A549 (cell line): ENCODE measurements at regions not wholly inside any gene's neighbourhood (a gene's known extent, or its start where the extent isn't known, plus 50 kb on each side); places are given as distances from the start of the nearest gene placed in this dataset.

Experiments used
- ATAC-seq, 2 experiments: fragments of 200-7000 bp in 1 of 2; fragments of >200 bp in 1 of 2; cut with Nextera tagmentation in 1 of 2; cut with Tn5 transposase in 1 of 2; 3 replicates each; pipeline versions ENCODE4 v1.8.0 to v1.9.1; 2018 to 2020; ENCODE audit warnings: mild to moderate bottlenecking in 1 of 2, moderate library complexity in 1 of 2
- CTCF ChIA-PET: fragments of 300-600 bp; sonication (Branson Sonifier 250); formaldehyde crosslinking; extraction: SDS; loops from one replicate; lab custom pipeline; 2021; ENCODE audit warnings: antibody characterized with exemption, inconsistent platforms; lab: Yijun Ruan, JAX
- POLR2A ChIA-PET: fragments of 350-600 bp; formaldehyde crosslinking; extraction: SDS; loops from one replicate; lab custom pipeline; 2021; ENCODE audit warnings: antibody characterized with exemption, inconsistent platforms; lab: Yijun Ruan, JAX
- DNase-seq, 2 experiments: peaks; one replicate each; pipeline versions ENCODE4 v3.0.0 to v3.0.0-alpha.2; 2011 to 2016; ENCODE audit warnings: low read depth in 1 of 2, low spot score in 1 of 2
- FAIRE-seq: peaks from 2 replicates; lab custom pipeline; 2011; peaks lifted over from hg19 to GRCh38; lab: Jason Lieb, UNC
- H3K27ac ChIP-seq, 2 experiments: fragments of >200 bp; sonication (Bioruptor Twin); formaldehyde crosslinking; 3 replicates each; pipeline ENCODE4 v1.5.1; 2016 to 2017
- H3K4me1 ChIP-seq: fragments of >200 bp; sonication (Bioruptor Twin); formaldehyde crosslinking; 3 replicates; pipeline ENCODE4 v1.6.1; 2016
- H3K4me2 ChIP-seq: fragments of >200 bp; sonication (Bioruptor Twin); formaldehyde crosslinking; 3 replicates; pipeline ENCODE4 v1.6.1; 2016
- H3K4me3 ChIP-seq: fragments of >200 bp; sonication (Bioruptor Twin); formaldehyde crosslinking; 3 replicates; pipeline ENCODE4 v1.5.1; 2016
- H3K9me3 ChIP-seq: fragments of >200 bp; sonication (Bioruptor Twin); formaldehyde crosslinking; 3 replicates; pipeline ENCODE4 v1.6.1; 2016
- CBX8 ChIP-seq: fragments of 200-600 bp; sonication (generic); IDR thresholded peaks from 2 replicates; pipeline ENCODE4 v1.6.1; 2016
- CHD2 ChIP-seq: fragments of 150-350 bp; IDR thresholded peaks from 2 replicates; pipeline ENCODE4 v1.6.1; 2014; ENCODE audit warnings: low read length; ENCODE audit not compliant: partially characterized antibody
- CHD4 ChIP-seq: fragments of 200-600 bp; sonication (generic); IDR thresholded peaks from 2 replicates; pipeline ENCODE4 v1.6.1; 2016; ENCODE audit warnings: antibody characterized with exemption, mild to moderate bottlenecking, borderline replicate concordance
- CTCF ChIP-seq: fragments of >200 bp; sonication (Bioruptor Twin); formaldehyde crosslinking; IDR thresholded peaks from 3 replicates; pipeline ENCODE4 v1.5.1; 2016
- E2F6 ChIP-seq: IDR thresholded peaks from 2 replicates; pipeline ENCODE4 v1.6.1; 2012; ENCODE audit warnings: low read depth, borderline replicate concordance
- EHMT2 ChIP-seq: fragments of 200-600 bp; sonication (generic); IDR thresholded peaks from 2 replicates; pipeline ENCODE4 v1.6.1; 2016; ENCODE audit warnings: antibody characterized with exemption, low read depth, mild to moderate bottlenecking, moderate library complexity
- FOXS1 ChIP-seq: fragments of 250-450 bp; sonication (Bioruptor Pico); IDR thresholded peaks from 2 replicates; pipeline ENCODE4 v1.5.0; 2020; ENCODE audit warnings: mild to moderate bottlenecking, moderate library complexity
- GATA3 ChIP-seq: IDR thresholded peaks from 2 replicates; pipeline ENCODE4 v1.6.1; 2012; ENCODE audit warnings: borderline replicate concordance
- HES2 ChIP-seq: fragments of >200 bp; sonication (Bioruptor Twin); formaldehyde crosslinking; IDR thresholded peaks from 2 replicates; pipeline ENCODE4 v1.6.1; 2016
- HEYL ChIP-seq: fragments of 250-450 bp; sonication (Bioruptor Pico); IDR thresholded peaks from 2 replicates; pipeline ENCODE4 v1.8.0; 2021; ENCODE audit warnings: mild to moderate bottlenecking, moderate library complexity
- HMGXB4 ChIP-seq: fragments of 250-450 bp; sonication (Bioruptor Pico); IDR thresholded peaks from 2 replicates; pipeline ENCODE4 v1.5.0; 2021; ENCODE audit warnings: mild to moderate bottlenecking, moderate library complexity, borderline replicate concordance
- HOXB5 ChIP-seq: fragments of 250-450 bp; sonication (Bioruptor Pico); IDR thresholded peaks from 2 replicates; pipeline ENCODE4 v1.5.0; 2020; ENCODE audit warnings: mild to moderate bottlenecking, moderate library complexity
- JUN ChIP-seq, 2 experiments: fragments of >200 bp; sonication (Bioruptor Twin); formaldehyde crosslinking; IDR thresholded peaks; 2 replicates in 1 of 2; 3 replicates in 1 of 2; pipeline ENCODE4 v1.6.1; 2016 to 2017
- MAX ChIP-seq: IDR thresholded peaks from 2 replicates; pipeline ENCODE4 v1.6.1; 2012
- MAZ ChIP-seq: fragments of 150-350 bp; IDR thresholded peaks from 2 replicates; pipeline ENCODE4 v1.6.1; 2014; ENCODE audit warnings: antibody characterized with exemption, low read depth, low read length, borderline replicate concordance
- NR3C1 ChIP-seq: fragments of >200 bp; sonication (Bioruptor Twin); formaldehyde crosslinking; IDR thresholded peaks from 3 replicates; pipeline ENCODE4 v1.6.1; 2017
- RARB ChIP-seq: fragments of 250-450 bp; sonication (Bioruptor Pico); IDR thresholded peaks from 2 replicates; pipeline ENCODE4 v1.8.0; 2021; ENCODE audit warnings: mild to moderate bottlenecking, moderate library complexity
- RNF2 ChIP-seq: fragments of 200-600 bp; sonication (generic); IDR thresholded peaks from 2 replicates; pipeline ENCODE4 v1.6.1; 2016; ENCODE audit warnings: low read depth, mild to moderate bottlenecking, antibody characterized with exemption, moderate library complexity, borderline replicate concordance
- SREBF2 ChIP-seq: fragments of 450-650 bp; IDR thresholded peaks from 2 replicates; pipeline ENCODE4 v1.6.1; 2014; ENCODE audit warnings: mild to moderate bottlenecking, moderate library complexity
- TP53 ChIP-seq: fragments of 250-450 bp; sonication (Bioruptor Pico); IDR thresholded peaks from 2 replicates; pipeline ENCODE4 v1.5.0; 2021; ENCODE audit warnings: mild to moderate bottlenecking, moderate library complexity
- ZFP36 ChIP-seq: fragments of 450-650 bp; IDR thresholded peaks from 2 replicates; pipeline ENCODE4 v1.6.1; 2014; ENCODE audit warnings: borderline replicate concordance; ENCODE audit not compliant: partially characterized antibody
- WGBS: methylation state at CpG from one replicate; pipeline ENCODE4 v1.1.6; 2017; ENCODE audit errors: missing lambda C conversion rate; 5-methylcytosine and 5-hydroxymethylcytosine counted together

- no peak overlapping the region for H3K27ac ChIP-seq
- POLR2A ChIA-PET: no interaction called here
- no peaks in the 10 kb centered on the region for H3K4me1 ChIP-seq
- WGBS: 72% methylated on average over 2 of the region's 2 CpGs
- no peak overlapping the region for H3K4me3 ChIP-seq
- CTCF ChIA-PET: interaction anchor here (1.5 to 1.7 kb wide), 2 partner anchors 289 to 1030 kb away, joined by 3 to 5 read pairs; no protein-coding TSS in a partner anchor
- TF ChIP-seq HES2: no peak
- TF ChIP-seq CHD4: no peak
- no peak for TF ChIP-seq MAZ
- TF ChIP-seq CBX8: no peak
- TF ChIP-seq NR3C1: no peak
- TF ChIP-seq MAX: no peak
- no peak for TF ChIP-seq HOXB5 (CRISPR knock-in tag)
- no peak for TF ChIP-seq CTCF
- no peak for TF ChIP-seq ZFP36
- no peak for TF ChIP-seq GATA3
- TF ChIP-seq JUN (IDR thresholded peaks at IDR 0.05): no peak
- no peak for DNase-seq
- no peak for FAIRE-seq
- H3K9me3 ChIP-seq: no peaks in the 10 kb centered on the region
- no peak overlapping the region for H3K4me2 ChIP-seq
- no peak for ATAC-seq
Measured at GRCh38 chr7:92909686-92910475, 73.5 kb upstream of the CDK6 start.

- POLR2A ChIA-PET: no interaction called here
- ATAC-seq (peak; percentile 72 to 83), DNase-seq (peak in 1 of 2 experiments; percentile 48), FAIRE-seq (no peak)
- CTCF ChIA-PET: interaction anchor here (0.6 to 1.3 kb wide), 2 partner anchors 72 to 1219 kb away, joined by 3 read pairs; no protein-coding TSS in a partner anchor
- TF ChIP-seq MAX (peak; percentile 53; the same call in 1 of the 2 replicates), SREBF2 (no peak)
- Histone ChIP-seq H3K4me2 (no peak overlapping the region), H3K4me1 (0 out of 3 replicates have a peak, but pooled peaks cover 4% of the 10 kb centered on the region), H3K9me3 (no peaks in the 10 kb centered on the region; the same call in 2 of the 3 replicates), H3K27ac (peak overlapping the region in 1 of 2 experiments; percentile 18; a peak in 1 of 6 replicates), H3K4me3 (no peak overlapping the region)
- 30% methylated on average over 6 of the region's 7 CpGs for WGBS
Measured at GRCh38 chr7:92904244-92905131, 68.1 kb upstream of the CDK6 start.

GRCh38 chr7:92898798-92899197 is 62.4 kb upstream of the CDK6 start:
- Histone ChIP-seq H3K4me2 (no peak overlapping the region), H3K9me3 (no peaks in the 10 kb centered on the region; the same call in 2 of the 3 replicates), H3K4me3 (no peak overlapping the region), H3K4me1 (no peaks in the 10 kb centered on the region), H3K27ac (no peak overlapping the region)
- ChIA-PET POLR2A (no interaction called here), CTCF (interaction anchor here (0.5 kb wide), 1 partner anchor 341 kb away, joined by 3 read pairs; no protein-coding TSS in a partner anchor)
- TF ChIP-seq HEYL (CRISPR knock-in tag) (no peak), EHMT2 (no peak), RARB (CRISPR knock-in tag) (no peak), SREBF2 (no peak), HMGXB4 (CRISPR knock-in tag) (no peak), HES2 (no peak), FOXS1 (no peak), E2F6 (no peak), TP53 (CRISPR knock-in tag) (no peak), RNF2 (no peak), CHD2 (no peak), CTCF (no peak)
- 11% methylated on average over 5 of the region's 5 CpGs for WGBS
- FAIRE-seq (no peak), ATAC-seq (no peak), DNase-seq (no peak)
